BJ (cell line): ENCODE measurements at regions not wholly inside any gene's neighbourhood (a gene's known extent, or its start where the extent isn't known, plus 50 kb on each side); places are given as distances from the start of the nearest gene placed in this dataset.

Experiments
- CTCF ChIA-PET: fragments of 350-600 bp; formaldehyde crosslinking; extraction: SDS; loops from one replicate; lab custom pipeline; 2021; ENCODE audit warnings: antibody characterized with exemption, inconsistent platforms; lab: Yijun Ruan, JAX
- POLR2A ChIA-PET: fragments of 300-600 bp; sonication (Branson Sonifier 250); formaldehyde crosslinking; extraction: SDS; loops from one replicate; lab custom pipeline; 2021; ENCODE audit warnings: antibody characterized with exemption; lab: Charles Lee
- DNase-seq: peaks from one replicate; pipeline ENCODE4 v3.0.0-alpha.2; 2011; ENCODE audit warnings: low read depth
- H3K27me3 ChIP-seq: 2 replicates; pipeline ENCODE4 v1.6.0; 2011; ENCODE audit warnings: low read length; ENCODE audit not compliant: control insufficient read depth, insufficient read depth
- H3K36me3 ChIP-seq: 2 replicates; pipeline ENCODE4 v1.5.1; 2011; ENCODE audit warnings: low read length; ENCODE audit not compliant: control insufficient read depth, insufficient read depth
- H3K4me3 ChIP-seq: 2 replicates; pipeline ENCODE4 v1.5.1; 2011; ENCODE audit warnings: low read depth, mild to moderate bottlenecking, control low read depth, low read length
- CTCF ChIP-seq: IDR thresholded peaks from 2 replicates; pipeline ENCODE4 v1.5.1; 2011; ENCODE audit warnings: low read depth, mild to moderate bottlenecking, control low read depth, inconsistent platforms, low read length, moderate library complexity; ENCODE audit not compliant: insufficient read depth

GRCh38 chr4:63841266-63841665 is 568.0 kb downstream of the TECRL start:
- DNase-seq: no peak
- no peaks in the 10 kb centered on the region for H3K27me3 ChIP-seq
- TF ChIP-seq CTCF: no peak
- H3K4me3 ChIP-seq: no peak overlapping the region
- CTCF ChIA-PET: no interaction called here
- POLR2A ChIA-PET: no interaction called here
- no peaks in the 10 kb centered on the region for H3K36me3 ChIP-seq

- ChIA-PET POLR2A (no interaction called here), CTCF (no interaction called here)
- Histone ChIP-seq H3K27me3 (no peaks in the 10 kb centered on the region), H3K36me3 (no peaks in the 10 kb centered on the region), H3K4me3 (no peak overlapping the region)
- TF ChIP-seq CTCF: no peak
- DNase-seq: no peak
Measured at GRCh38 chr4:63831590-63832155, 577.6 kb downstream of the TECRL start.

GRCh38 chr4:63817196-63817865 is 591.9 kb downstream of the TECRL start:
- CTCF ChIA-PET: no interaction called here
- DNase-seq: no peak
- no peak overlapping the region for H3K4me3 ChIP-seq
- H3K36me3 ChIP-seq: no peaks in the 10 kb centered on the region
- H3K27me3 ChIP-seq: no peaks in the 10 kb centered on the region
- no peak for TF ChIP-seq CTCF
- POLR2A ChIA-PET: no interaction called here

GRCh38 chr4:63814171-63814964 is 594.9 kb downstream of the TECRL start:
- DNase-seq: no peak
- TF ChIP-seq CTCF: no peak

GRCh38 chr4:63799166-63799565 is 610.1 kb downstream of the TECRL start:
- Histone ChIP-seq H3K36me3 (no peaks in the 10 kb centered on the region), H3K27me3 (no peaks in the 10 kb centered on the region), H3K4me3 (no peak overlapping the region)
- no peak for TF ChIP-seq CTCF
- ChIA-PET POLR2A (no interaction called here), CTCF (no interaction called here)
- DNase-seq: no peak

More at GRCh38 chr4:63814171-63814964, 594.9 kb downstream of the TECRL start:
- no peaks in the 10 kb centered on the region for H3K36me3 ChIP-seq
- ChIA-PET CTCF (no interaction called here), POLR2A (no interaction called here)
- H3K4me3 ChIP-seq: no peak overlapping the region
- H3K27me3 ChIP-seq: no peaks in the 10 kb centered on the region
